NB4 (cell line): ENCODE measurements at regions not wholly inside any gene's neighbourhood (a gene's known extent, or its start where the extent isn't known, plus 50 kb on each side); places are given as distances from the start of the nearest gene placed in this dataset.

Source experiments
- POLR2A ChIP-seq: IDR thresholded peaks from 2 replicates; pipeline ENCODE4 v1.6.1; 2011; ENCODE audit warnings: mild to moderate bottlenecking; ENCODE audit not compliant: insufficient read length; ENCODE audit errors: extremely low read depth
- TF ChIP-seq, protein P1 (sequence below): IDR thresholded peaks from 2 replicates; pipeline ENCODE4 v1.6.1; 2011; ENCODE audit warnings: low read depth, low read length

DNA sequence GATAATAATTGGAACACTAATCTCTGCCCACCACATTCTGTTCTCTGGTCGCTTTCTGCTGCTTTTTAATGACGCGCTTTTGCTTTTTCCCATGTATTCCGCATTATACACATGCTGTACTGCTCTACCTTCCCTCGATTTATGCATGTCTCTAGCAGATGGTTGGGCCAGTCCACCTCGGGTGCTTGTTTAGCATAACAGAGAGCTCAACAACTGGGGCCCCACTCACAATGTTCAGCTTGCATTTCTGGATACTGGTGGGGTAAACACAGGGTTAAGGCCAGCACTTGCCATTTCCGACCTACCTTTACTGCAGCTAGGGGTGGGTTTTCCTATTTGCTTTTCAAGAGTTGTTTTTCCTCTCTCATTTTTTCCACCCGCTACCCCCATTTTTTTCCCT is 255.8 kb downstream of the SOX3 start:
- TF ChIP-seq, protein P1, sequence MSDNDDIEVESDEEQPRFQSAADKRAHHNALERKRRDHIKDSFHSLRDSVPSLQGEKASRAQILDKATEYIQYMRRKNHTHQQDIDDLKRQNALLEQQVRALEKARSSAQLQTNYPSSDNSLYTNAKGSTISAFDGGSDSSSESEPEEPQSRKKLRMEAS = no peak
- no peak for TF ChIP-seq POLR2A
